ENCODE measurements at regions not wholly inside any gene's neighbourhood (a gene's known extent, or its start where the extent isn't known, plus 50 kb on each side); places are given as distances from the start of the nearest gene placed in this dataset.

- TF ChIP-seq POLR2A (IDR thresholded peaks at IDR 0.05) (no peak), POLR2AphosphoS5 (IDR thresholded peaks at IDR 0.05) (no peak), CTCF (IDR thresholded peaks at IDR 0.05) (no peak)
These were observed 75.1 kb upstream of the SLC38A4 start for GRCh38 chr12:46900734-46901463.

Measured in transverse colon (tissue), 4 donors.